ENCODE measurements at regions not wholly inside any gene's neighbourhood (a gene's known extent, or its start where the extent isn't known, plus 50 kb on each side); places are given as distances from the start of the nearest gene placed in this dataset.

DNA sequence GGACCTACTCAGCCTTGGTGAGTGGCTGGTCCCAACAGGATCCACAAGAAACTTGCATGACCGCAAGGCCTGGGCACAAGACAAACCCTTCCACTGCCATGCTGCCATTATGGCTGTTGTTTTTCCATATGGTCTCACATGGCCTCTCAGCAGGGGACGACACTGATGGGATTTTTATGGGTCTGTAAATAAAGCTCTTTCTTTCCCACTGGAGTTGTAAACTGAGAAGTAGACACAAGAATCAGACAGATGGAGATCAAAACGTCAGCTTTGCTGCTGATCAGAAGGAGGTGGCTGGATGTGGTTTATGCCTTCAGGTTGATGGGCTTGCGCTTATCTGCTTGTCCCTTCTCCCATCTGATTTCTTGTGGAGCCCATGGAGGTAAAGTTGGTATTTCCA lies 138.1 kb upstream of the KCNJ6 start:
- H3K9me3 Mint-ChIP-seq (ENCODE audit: low read depth), result no peaks in the 10 kb centered on the region
- H3K4me3 Mint-ChIP-seq (ENCODE audit: low read depth), result no peak overlapping the region
- no peak for DNase-seq (ENCODE audit: low spot score, unreplicated experiment)
- TF ChIP-seq, protein P1, sequence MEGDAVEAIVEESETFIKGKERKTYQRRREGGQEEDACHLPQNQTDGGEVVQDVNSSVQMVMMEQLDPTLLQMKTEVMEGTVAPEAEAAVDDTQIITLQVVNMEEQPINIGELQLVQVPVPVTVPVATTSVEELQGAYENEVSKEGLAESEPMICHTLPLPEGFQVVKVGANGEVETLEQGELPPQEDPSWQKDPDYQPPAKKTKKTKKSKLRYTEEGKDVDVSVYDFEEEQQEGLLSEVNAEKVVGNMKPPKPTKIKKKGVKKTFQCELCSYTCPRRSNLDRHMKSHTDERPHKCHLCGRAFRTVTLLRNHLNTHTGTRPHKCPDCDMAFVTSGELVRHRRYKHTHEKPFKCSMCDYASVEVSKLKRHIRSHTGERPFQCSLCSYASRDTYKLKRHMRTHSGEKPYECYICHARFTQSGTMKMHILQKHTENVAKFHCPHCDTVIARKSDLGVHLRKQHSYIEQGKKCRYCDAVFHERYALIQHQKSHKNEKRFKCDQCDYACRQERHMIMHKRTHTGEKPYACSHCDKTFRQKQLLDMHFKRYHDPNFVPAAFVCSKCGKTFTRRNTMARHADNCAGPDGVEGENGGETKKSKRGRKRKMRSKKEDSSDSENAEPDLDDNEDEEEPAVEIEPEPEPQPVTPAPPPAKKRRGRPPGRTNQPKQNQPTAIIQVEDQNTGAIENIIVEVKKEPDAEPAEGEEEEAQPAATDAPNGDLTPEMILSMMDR (IDR thresholded peaks at IDR 0.05; ENCODE audit: unreplicated experiment), result no peak
- H3K36me3 Mint-ChIP-seq (ENCODE audit: insufficient read depth), result no peaks in the 10 kb centered on the region
- peaks cover 7% of the 10 kb centered on the region for H3K27me3 Mint-ChIP-seq
- no peak overlapping the region for H3K27ac Mint-ChIP-seq
- H3K4me1 Mint-ChIP-seq (ENCODE audit: low read depth), result no peaks in the 10 kb centered on the region

DNA sequence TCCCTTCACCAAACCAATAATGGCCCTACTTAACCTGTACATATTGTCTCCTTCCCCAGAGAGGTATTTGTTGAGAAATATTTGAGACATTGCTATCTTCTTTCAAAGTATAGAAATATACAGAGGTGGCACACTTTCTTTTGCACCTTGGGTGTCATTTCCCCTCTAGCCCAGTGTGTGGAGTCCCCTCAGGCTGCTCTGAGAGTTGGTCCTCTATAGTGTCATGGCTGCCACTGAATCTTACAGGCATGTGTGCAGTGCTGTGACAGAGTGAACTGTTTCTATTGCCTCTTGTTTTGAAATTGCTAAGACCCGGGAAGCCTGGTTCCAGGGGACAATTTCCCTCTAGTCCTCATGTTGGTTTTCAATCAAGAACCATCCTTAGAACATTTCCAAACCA lies 140.2 kb upstream of the KCNJ6 start:
- Mint-ChIP-seq H3K27ac (no peak overlapping the region), H3K9me3 (ENCODE audit: low read depth) (no peaks in the 10 kb centered on the region), H3K4me1 (ENCODE audit: low read depth) (no peaks in the 10 kb centered on the region), H3K27me3 (peaks cover 7% of the 10 kb centered on the region), H3K4me3 (ENCODE audit: low read depth) (no peak overlapping the region), H3K36me3 (ENCODE audit: insufficient read depth) (no peaks in the 10 kb centered on the region)
- DNase-seq (ENCODE audit: low spot score, unreplicated experiment), result no peak
- TF ChIP-seq, protein P1 (IDR thresholded peaks at IDR 0.05; ENCODE audit: unreplicated experiment), result no peak

DNA sequence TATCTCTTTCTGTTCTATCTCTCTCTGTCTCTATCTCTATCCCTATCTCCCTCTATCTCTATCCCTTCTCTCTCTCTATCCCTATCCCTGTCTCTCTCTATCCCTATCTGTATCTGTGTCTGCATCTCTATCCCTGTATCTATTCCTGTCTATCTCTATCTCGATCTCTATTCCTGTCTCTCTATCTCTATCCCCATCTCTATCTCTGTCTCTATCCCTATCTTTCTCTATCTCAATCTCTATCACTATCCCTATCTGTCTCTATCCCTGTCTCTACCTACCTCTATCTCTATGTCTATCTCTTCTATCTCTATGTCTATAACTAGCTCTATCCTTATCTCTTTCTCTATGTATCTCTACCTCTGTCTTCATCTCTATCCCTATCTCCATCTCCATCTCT lies 141.4 kb upstream of the KCNJ6 start:
- no peak for DNase-seq (ENCODE audit: low spot score, unreplicated experiment)
- TF ChIP-seq, protein P1 (IDR thresholded peaks at IDR 0.05; ENCODE audit: unreplicated experiment), result no peak
- Mint-ChIP-seq H3K27me3 (peaks cover 7% of the 10 kb centered on the region), H3K4me3 (ENCODE audit: low read depth) (no peak overlapping the region), H3K27ac (no peak overlapping the region), H3K9me3 (ENCODE audit: low read depth) (no peaks in the 10 kb centered on the region), H3K36me3 (ENCODE audit: insufficient read depth) (no peaks in the 10 kb centered on the region), H3K4me1 (ENCODE audit: low read depth) (no peaks in the 10 kb centered on the region)

DNA sequence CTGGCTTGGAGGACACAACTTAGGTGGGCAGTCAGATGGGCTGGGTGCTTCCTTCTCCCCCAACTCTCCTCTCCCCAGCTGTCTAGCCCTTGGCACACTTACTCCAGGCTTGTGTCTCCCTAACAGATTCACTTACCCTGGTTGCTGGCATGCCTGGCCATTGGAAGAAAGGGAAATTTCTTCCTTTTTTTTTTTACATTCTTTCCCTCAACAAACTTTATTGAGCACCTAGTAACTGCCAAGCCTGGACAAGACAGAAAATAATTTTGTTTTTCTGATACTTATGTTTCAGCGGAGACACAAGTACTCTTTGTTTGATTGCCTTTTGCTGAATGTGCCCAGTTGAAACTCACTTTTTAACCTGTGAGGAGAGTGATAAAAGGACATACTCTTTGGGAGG lies 144.3 kb upstream of the KCNJ6 start:
- Mint-ChIP-seq H3K4me1 (ENCODE audit: low read depth) (no peaks in the 10 kb centered on the region), H3K27ac (no peak overlapping the region), H3K4me3 (ENCODE audit: low read depth) (no peak overlapping the region), H3K36me3 (ENCODE audit: insufficient read depth) (no peaks in the 10 kb centered on the region), H3K27me3 (peaks cover 7% of the 10 kb centered on the region), H3K9me3 (ENCODE audit: low read depth) (no peaks in the 10 kb centered on the region)
- no peak for DNase-seq (ENCODE audit: low spot score, unreplicated experiment)
- TF ChIP-seq, protein P1 (IDR thresholded peaks at IDR 0.05; ENCODE audit: unreplicated experiment), result no peak

DNA sequence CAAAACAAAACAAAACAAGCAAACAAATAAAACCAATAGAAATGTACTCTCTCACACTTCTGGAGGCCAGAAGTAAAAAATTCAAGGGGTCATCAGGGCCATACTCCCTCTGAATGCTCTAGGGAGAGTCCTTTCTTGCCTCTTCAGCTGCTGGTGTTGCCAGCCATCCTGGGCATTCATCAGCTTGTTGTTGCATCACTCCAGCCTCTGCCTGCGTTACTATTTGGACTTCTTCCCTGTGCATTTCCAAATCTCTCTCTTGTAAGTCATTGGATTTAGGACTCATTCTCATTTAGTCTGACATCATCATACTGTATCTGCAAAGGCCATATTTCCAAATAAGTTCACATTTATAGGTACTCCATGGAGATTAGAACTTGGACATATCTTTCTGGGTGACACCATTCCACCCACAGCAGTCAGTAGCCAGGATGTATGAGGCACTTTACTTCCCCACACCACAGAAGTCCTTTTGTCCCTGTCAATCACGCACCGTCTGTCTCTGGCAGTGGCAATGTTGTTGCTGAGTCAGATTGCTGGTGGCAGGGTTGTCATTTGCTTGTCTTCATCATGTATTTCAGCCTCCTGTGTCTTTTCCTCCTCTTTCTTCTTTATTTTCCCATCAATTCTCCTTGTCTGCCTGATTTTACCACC lies 151.0 kb upstream of the KCNJ6 start:
- Mint-ChIP-seq H3K4me1 (ENCODE audit: low read depth) (no peaks in the 10 kb centered on the region), H3K9me3 (ENCODE audit: low read depth) (no peaks in the 10 kb centered on the region), H3K27me3 (peaks cover 15% of the 10 kb centered on the region), H3K36me3 (ENCODE audit: insufficient read depth) (no peaks in the 10 kb centered on the region), H3K27ac (no peak overlapping the region), H3K4me3 (ENCODE audit: low read depth) (no peak overlapping the region)
- TF ChIP-seq, protein P1 (IDR thresholded peaks at IDR 0.05; ENCODE audit: unreplicated experiment), result no peak
- DNase-seq (ENCODE audit: low spot score, unreplicated experiment), result no peak
